Suprapubic skin (tissue), 4 donors: ENCODE measurements at regions not wholly inside any gene's neighbourhood (a gene's known extent, or its start where the extent isn't known, plus 50 kb on each side); places are given as distances from the start of the nearest gene placed in this dataset.

ENCODE experiments used
- EP300 ChIP-seq: sonication (generic); formaldehyde crosslinking; IDR thresholded peaks from one replicate; pipeline ENCODE4 v1.6.1; 2017; ENCODE audit warnings: antibody characterized with exemption
- POLR2A ChIP-seq, 2 donors: fragments of 450-650 bp; IDR thresholded peaks; one replicate each; pipeline ENCODE4 v1.6.1; 2017; ENCODE audit warnings: antibody characterized with exemption in 2 of 2, mild to moderate bottlenecking in 2 of 2, moderate library complexity in 2 of 2
- POLR2AphosphoS5 ChIP-seq, 3 donors: sonication (generic); formaldehyde crosslinking; IDR thresholded peaks; one replicate each; pipeline ENCODE4 v1.6.1; 2017; ENCODE audit warnings: antibody characterized with exemption in 3 of 3
- TF ChIP-seq, protein P1 (sequence below), 2 donors: fragments of 200-600 bp in 1 of 2; fragments of 450-650 bp in 1 of 2; sonication (generic) in 1 of 2; IDR thresholded peaks; one replicate each; pipeline ENCODE4 v1.5.1; 2016 to 2019; ENCODE audit warnings: antibody characterized with exemption in 2 of 2, mild to moderate bottlenecking in 1 of 2, moderate library complexity in 1 of 2

DNA sequence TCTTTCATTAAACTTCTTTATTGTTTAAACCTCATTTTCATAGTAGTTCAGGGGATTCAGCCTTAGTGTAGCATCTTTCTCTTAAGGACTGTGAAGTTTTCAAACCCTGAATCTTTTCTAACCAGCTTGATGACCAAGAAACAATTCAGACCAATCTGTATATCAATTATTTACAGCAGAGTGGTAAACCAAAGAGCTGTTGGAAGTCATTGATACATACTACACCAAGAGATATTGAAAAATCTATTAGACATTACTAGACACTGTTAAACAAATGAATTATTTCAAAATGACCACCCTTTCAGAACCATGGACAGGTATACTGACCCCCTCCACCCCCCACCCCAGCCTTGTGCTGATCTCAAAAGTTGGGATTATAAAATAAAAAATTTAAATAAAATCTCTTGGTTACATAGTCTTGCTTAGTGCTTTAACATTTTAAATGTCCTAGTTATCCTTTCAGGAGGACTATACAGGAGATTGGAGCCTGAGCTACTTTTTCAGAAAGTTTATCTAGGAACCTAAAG is 143.9 kb upstream of the LSM8 start:
- TF ChIP-seq POLR2AphosphoS5 (IDR thresholded peaks at IDR 0.05) (no peak), POLR2A (IDR thresholded peaks at IDR 0.05) (no peak), EP300 (no peak)
- TF ChIP-seq, protein P1, sequence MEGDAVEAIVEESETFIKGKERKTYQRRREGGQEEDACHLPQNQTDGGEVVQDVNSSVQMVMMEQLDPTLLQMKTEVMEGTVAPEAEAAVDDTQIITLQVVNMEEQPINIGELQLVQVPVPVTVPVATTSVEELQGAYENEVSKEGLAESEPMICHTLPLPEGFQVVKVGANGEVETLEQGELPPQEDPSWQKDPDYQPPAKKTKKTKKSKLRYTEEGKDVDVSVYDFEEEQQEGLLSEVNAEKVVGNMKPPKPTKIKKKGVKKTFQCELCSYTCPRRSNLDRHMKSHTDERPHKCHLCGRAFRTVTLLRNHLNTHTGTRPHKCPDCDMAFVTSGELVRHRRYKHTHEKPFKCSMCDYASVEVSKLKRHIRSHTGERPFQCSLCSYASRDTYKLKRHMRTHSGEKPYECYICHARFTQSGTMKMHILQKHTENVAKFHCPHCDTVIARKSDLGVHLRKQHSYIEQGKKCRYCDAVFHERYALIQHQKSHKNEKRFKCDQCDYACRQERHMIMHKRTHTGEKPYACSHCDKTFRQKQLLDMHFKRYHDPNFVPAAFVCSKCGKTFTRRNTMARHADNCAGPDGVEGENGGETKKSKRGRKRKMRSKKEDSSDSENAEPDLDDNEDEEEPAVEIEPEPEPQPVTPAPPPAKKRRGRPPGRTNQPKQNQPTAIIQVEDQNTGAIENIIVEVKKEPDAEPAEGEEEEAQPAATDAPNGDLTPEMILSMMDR (IDR thresholded peaks at IDR 0.05): no peak
